Esophagus squamous epithelium (tissue), 4 donors: ENCODE measurements at regions not wholly inside any gene's neighbourhood (a gene's known extent, or its start where the extent isn't known, plus 50 kb on each side); places are given as distances from the start of the nearest gene placed in this dataset.

Experiments
- POLR2A ChIP-seq, 4 donors: fragments of 450-650 bp; IDR thresholded peaks; one replicate each; pipeline ENCODE4 v1.6.1; 2017; ENCODE audit warnings: antibody characterized with exemption in 4 of 4, mild to moderate bottlenecking in 4 of 4, moderate library complexity in 3 of 4
- TF ChIP-seq, protein P1 (sequence below), 6 experiments: fragments of 450-650 bp in 4 of 6; fragments of 200-600 bp in 2 of 6; sonication (generic) in 2 of 6; IDR thresholded peaks; one replicate each; pipeline ENCODE4 v1.5.1; 2016 to 2019; ENCODE audit warnings: antibody characterized with exemption in 6 of 6, mild to moderate bottlenecking in 4 of 6, moderate library complexity in 4 of 6

DNA sequence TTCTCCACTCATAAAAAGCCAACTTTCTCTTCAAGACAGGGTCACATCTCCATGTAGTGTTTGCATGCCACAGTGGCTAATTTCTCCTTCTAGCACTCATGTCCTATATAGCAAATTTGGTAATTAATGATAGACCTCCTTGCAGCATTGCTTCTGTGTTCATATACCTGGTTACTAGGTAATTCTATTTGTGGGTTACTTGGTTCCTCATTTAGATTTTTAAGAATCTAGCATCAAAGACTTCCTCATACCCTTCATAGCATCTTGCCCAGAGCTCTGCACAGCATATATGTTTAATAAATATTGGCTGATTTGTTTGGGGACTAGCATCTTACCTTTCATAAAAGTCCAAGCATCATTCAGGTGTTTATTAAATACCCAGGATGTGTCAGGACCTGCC, 152.1 kb downstream of the DUSP6 start:
- TF ChIP-seq, protein P1, sequence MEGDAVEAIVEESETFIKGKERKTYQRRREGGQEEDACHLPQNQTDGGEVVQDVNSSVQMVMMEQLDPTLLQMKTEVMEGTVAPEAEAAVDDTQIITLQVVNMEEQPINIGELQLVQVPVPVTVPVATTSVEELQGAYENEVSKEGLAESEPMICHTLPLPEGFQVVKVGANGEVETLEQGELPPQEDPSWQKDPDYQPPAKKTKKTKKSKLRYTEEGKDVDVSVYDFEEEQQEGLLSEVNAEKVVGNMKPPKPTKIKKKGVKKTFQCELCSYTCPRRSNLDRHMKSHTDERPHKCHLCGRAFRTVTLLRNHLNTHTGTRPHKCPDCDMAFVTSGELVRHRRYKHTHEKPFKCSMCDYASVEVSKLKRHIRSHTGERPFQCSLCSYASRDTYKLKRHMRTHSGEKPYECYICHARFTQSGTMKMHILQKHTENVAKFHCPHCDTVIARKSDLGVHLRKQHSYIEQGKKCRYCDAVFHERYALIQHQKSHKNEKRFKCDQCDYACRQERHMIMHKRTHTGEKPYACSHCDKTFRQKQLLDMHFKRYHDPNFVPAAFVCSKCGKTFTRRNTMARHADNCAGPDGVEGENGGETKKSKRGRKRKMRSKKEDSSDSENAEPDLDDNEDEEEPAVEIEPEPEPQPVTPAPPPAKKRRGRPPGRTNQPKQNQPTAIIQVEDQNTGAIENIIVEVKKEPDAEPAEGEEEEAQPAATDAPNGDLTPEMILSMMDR (IDR thresholded peaks at IDR 0.05): no peak
- TF ChIP-seq POLR2A (IDR thresholded peaks at IDR 0.05): no peak
